ELR (cell line): ENCODE measurements at regions not wholly inside any gene's neighbourhood (a gene's known extent, or its start where the extent isn't known, plus 50 kb on each side); places are given as distances from the start of the nearest gene placed in this dataset.

Experiments used
- DNase-seq: peaks from one replicate; pipeline ENCODE4 v3.0.0-alpha.2; 2015; ENCODE audit warnings: low read depth

DNA sequence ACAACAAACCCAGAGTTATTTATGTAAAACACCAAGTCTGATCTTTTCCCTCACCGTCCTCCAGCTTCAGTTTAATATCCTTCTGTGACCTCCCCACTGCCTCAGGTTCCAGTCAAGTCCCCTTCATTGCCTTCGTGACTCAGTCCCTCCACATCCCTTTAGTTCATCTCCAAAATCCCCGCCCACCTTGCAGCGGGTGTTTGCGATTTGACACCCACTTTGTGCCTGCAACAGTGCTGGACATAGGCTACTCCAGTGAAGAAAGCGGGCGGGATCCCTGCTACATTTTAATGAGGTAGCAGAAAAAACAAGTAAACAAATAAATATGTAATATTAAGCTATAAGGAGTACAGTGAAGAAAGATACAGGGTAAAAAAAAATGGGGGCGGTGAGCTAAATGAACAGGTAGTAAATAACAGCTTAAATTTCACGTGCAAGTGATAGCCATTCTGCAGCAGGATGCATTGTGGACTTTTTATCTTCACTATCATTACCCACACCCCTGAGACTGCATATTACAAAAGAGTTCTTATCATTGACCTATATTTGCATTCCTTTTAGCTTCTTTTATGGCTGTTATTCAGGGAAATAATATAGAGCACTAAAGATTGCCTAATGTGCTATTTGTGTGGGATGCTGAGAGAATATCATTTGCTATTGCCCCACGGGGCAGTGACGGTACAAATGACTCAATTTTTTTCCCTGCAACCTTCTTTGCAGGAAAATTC, 222.8 kb upstream of the NUDT4 start:
- no peak for DNase-seq

- no peak for DNase-seq
These were observed 221.5 kb upstream of the NUDT4 start for GRCh38 chr12:93156086-93156716.

DNA sequence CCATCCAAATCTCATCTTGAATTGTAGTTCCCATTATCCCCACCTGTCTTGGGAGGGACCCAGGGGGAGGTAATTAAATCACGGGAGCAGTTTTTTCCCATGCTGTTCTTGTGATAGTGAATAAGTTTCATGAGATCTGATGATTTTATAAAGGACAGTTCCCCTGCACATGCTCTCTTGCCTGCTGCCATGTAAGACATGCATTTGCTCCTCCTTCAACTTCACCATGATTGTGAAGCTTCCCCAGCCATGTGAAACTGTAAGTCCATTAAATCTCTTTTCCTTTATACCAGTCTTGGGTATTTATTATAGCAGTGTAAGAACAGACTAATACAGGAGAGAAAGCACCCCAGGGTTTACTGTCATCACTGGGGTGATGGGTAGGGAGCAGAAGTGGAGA, 220.4 kb upstream of the NUDT4 start:
- no peak for DNase-seq

DNA sequence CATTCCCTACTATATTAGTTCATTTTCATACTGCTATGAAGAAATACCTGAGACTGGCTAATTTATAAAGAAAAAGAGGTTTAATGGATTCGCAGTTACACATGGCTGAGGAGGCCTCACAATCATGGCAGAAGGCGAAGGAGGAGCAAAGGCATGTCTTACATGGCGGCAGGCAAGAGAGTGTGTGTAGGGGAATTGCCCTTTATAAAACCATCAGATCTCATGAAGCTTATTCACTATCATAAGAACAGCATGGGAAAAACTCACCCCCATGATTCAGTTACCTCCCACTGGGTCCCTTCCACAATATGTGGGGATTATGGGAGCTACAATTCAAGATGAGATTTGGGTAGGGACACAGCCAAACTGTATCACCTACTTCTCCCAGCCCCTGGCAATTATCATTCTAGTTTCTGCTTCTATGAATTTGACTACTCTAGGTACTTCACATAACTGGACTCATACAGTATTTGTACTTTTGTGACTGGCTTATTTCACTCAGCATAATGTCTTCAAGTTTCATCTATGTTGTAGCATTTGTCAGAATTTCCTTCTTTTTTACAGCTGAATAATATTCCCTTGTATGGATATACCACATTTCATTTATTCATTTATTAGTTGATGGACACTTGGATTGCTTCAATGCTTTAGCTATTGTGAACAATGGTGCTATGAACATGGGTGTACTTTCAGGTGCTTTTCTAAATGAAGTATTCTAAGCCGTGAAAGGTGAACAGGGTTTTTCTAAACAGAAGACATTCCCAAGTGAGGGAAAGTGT, 219.5 kb upstream of the NUDT4 start:
- DNase-seq: no peak

DNA sequence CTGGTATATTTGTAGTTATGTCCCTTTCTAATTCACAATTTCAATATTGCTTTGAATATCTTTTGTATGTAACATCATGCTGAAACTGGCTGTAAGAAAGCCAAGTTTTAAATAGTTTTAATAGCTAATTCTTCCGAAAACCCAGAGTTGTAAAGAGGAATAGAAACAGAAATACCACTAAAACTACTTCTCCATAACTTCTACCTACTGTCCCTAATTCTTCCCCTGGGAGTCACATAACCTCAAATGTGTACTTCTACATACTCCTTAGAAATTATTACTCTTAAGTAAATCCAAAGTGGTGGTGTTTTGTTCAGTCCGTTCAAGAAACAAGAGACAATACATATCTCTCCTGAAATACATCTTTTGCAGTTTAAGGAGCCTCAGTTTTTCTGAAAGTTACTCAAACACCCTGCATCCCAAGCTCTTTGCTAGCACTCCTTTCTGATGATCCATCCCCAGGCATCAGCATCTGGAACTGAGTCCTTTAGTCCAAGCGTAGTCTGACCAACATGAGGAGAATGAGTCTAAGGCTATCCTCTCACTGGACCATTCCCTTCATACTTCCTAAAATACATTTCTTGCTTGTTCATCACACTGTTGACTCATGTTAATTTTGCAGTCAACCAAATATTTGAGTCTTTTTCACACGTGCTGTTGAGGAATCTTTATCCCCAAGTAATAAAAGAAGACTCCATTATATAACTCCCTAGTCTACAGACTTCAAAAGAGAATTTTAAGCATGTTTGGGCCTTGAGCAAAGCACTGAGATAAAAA, 214.3 kb upstream of the NUDT4 start:
- DNase-seq: peak; percentile 69

- DNase-seq: no peak
These were observed 213.4 kb upstream of the NUDT4 start for GRCh38 chr12:93164103-93164880.

- no peak for DNase-seq
These were observed 212.3 kb upstream of the NUDT4 start for GRCh38 chr12:93165384-93165932.

GRCh38 chr12:93166541-93167307, 211.0 kb upstream of the NUDT4 start:
- no peak for DNase-seq

DNA sequence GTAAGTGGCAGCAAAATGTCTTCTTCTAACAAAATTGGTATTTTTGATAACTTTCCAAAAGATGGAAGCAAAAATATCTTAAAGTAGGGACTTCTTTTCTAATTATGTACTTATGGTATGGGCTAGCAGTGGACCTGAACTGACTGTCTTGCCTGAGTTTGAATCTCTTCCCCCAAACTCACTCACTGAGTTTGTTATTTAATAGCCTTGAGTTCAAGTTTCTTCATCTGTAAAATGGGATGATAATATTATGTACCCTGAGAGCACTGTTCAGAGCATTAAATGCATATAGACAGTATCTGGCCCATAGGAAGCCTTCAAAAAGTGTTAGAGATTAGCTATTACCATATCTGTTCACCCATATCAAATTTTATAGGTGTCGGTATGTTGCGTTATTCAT, 210.4 kb upstream of the NUDT4 start:
- no peak for DNase-seq

DNA sequence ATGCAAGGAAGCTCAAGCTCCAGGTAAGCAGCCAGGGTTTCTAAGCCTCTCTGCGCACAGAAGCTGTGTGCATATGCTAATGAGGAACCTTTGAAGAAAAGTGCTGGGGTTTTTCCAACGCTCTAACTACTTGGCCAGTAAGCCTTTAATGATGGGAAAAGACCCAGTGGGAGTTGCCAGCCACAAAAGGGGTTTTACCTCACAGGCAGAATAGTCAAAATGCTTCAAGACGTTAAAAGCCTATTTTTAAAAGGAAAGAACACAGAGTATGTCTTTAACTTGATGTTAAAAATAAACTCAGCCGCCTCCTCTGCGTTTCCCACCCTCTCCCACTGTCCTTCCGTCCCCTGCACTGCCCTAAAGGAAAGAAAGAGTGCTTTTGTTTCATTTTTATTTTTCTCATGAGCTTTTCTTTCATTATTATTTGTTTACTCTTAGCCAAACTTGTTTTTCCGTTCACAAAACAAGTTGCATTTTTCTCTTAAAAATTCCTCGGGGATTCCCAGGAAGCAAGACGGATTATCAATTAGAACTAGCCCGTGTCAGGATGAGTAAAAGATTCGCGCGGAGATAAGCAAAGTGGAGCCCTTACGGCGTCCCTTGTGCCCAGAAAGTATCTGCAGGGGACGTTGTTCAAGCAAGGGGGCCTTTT, 209.8 kb upstream of the NUDT4 start:
- DNase-seq: peak; percentile 29

DNA sequence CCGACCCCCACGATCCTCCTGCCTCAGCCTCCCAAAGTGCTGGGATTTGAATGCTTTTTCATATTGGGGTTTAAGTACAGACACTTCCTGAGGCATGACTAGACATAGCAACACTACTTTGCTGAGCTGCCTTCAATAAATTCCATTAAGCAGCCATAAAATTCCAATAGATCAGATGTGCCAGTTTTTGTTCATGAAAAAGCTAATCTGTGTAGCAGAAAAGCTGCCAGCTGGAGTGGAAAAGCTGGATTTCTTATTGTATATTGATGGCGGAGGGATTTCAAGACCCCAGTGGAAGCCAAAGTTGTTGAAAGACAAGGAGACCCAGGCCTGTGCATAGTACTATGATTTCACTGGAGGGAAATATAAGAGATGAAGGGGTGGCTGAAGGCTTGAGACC, 209.0 kb upstream of the NUDT4 start:
- DNase-seq: no peak

DNA sequence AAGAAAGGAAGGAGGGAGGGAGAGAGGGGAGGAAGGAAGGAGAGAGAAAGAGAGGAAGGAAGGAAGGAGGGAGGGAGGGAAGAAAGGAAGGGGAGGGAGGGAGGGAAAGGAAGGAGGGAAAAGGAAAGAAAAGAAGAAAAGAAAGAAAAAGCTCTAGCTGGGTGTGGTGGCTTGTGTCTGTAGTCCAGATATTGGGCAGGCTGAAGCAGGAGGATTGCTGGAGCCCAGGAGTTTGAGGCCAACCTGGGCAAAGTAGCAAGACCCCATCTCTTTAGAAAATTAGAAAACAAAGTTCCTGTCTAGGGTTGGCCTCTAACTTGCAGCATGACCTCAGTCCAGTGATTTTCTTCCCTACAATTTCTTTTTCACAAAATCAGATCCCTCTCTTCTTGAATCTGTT, 208.2 kb upstream of the NUDT4 start:
- no peak for DNase-seq

- no peak for DNase-seq
These were observed 206.8 kb upstream of the NUDT4 start for GRCh38 chr12:93170928-93171327.

DNA sequence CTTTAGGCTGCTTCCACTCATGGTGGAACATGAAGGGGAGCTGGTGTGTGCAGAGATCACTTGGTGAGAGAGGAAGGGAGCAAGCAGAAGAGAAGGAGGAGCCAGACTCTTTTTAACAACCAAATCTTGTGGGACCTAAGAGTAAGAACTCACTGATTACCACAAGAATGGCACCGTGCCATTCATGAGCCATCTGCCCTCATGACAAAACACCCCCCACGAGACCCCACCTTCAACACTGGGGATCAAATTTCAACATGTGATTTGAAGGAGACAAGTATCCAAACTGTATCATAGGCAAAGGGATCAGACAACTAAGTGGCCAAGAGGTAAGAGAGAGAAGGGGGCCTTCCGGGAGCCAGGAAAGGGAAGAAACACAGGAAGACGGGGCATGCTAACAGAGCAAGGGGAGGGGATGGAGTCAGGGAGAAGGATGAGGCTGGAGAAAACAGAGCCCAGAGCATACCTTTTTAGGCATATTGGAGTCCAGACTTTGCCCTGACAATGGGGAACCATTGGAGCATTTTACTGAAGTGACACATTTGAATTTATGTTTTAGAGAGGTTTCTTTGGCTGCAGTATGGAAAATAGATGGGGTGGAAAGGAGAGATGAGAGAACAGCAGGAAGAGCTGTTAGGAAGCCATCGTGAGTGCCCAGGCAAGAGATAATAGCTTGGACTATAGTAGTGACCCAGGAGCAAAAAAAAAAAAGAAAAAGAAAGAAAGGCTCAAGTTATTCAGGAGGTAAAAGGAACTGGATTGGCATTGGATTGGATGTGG, 204.4 kb upstream of the NUDT4 start:
- no peak for DNase-seq

DNA sequence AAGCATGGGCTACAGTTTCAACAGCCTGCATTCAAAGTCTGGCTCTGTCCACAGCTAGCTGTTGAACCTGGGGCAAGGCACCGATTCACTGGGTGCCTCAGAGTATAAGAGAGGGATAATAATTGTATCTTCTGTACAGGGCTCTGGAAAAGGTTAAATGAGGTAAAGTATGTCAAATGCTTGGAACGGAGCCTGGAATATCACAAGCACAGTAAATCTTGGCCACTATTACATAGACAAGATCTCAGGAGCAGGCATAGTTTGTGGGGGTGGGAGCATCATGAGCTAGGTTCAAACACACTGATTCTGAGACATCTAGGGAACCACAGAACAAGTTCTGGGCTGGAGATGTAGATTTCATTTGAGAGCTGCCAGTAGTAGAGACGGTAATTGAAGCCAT, 203.7 kb upstream of the NUDT4 start:
- no peak for DNase-seq

DNA sequence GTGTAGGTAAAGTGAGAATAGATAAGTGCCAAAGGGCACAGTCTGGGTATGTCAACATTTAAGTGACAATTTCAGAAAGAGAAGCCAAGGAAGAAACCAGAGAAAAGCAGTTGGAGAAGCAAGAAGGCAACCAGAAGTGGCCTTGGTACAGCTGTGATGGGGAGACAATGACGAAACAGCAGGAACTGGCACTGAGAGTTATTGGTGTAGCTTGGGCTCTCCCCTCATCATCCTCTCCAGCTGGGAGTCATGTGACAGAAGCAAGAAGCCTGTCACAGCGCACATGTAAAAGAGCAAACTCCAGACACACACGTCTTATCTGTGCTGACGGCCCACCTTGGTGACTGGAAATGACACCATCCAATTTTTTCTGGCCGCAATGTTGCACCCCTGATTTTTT, 203.3 kb upstream of the NUDT4 start:
- DNase-seq: no peak

- DNase-seq: peak; percentile 66
These were observed 201.6 kb upstream of the NUDT4 start for GRCh38 chr12:93176165-93176564.

DNA sequence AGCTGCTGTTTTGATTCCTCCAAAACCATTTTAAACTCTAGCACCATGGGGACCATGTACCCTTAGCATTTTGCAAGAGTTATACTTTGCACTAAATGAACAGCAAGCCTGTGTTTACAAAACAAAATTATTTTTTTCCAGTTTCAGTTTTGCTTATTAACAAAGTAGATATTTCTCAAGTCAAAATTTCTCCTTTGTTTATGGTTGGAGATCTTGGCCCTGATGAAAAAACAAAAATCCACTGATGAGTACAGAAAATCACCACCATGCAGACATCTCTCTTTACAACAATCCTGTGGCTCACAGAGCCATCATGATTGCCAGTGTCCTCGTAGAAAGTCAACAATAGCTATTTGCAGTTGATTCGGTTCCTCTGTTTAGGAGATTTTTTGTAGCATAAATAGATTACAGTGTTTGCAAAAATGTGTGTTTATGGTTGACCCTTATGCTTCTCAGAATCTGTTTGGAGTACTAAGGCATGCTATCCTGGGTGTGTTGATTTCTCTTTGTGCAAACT, 201.1 kb upstream of the NUDT4 start:
- DNase-seq: no peak
